GM12878 (cell line): ENCODE measurements at regions not wholly inside any gene's neighbourhood (a gene's known extent, or its start where the extent isn't known, plus 50 kb on each side); places are given as distances from the start of the nearest gene placed in this dataset.

Experiments
- ATAC-seq: fragments of 200-7000 bp; cut with Tn5 transposase; 3 replicates; pipeline ENCODE4 v1.9.1; 2020; ENCODE audit warnings: mild to moderate bottlenecking, moderate library complexity
- BruUV-seq: library from RNA; stranded (reverse); fragments of 400-500 nt; replicated peaks from 2 replicates; lab custom pipeline; 2021; lab: Mats Ljungman, UMichigan
- CTCF ChIA-PET: fragments of 300-600 bp; sonication (Branson Sonifier 250); formaldehyde crosslinking; extraction: SDS; loops from one replicate; lab custom pipeline; 2021; ENCODE audit warnings: inconsistent platforms; lab: Yijun Ruan, JAX
- POLR2A ChIA-PET: fragments of 350-600 bp; formaldehyde crosslinking; extraction: SDS; loops from one replicate; lab custom pipeline; 2021; ENCODE audit warnings: inconsistent platforms; lab: Charles Lee
- RAD21 ChIA-PET: fragments of 300-600 bp; sonication (Branson Sonifier 250); formaldehyde crosslinking; loops from one replicate; lab custom pipeline; 2023; ENCODE audit warnings: antibody characterized with exemption; ENCODE audit not compliant: unreplicated experiment; lab: Charles Lee
- SMC1A ChIA-PET: fragments of 300-600 bp; sonication (Branson Sonifier 250); formaldehyde crosslinking; loops from one replicate; lab custom pipeline; 2023; ENCODE audit not compliant: unreplicated experiment, uncharacterized antibody; lab: Charles Lee
- DNase-seq: peaks from one replicate; pipeline ENCODE4 v3.0.0-alpha.2; 2011; ENCODE audit warnings: low read depth, low spot score
- FAIRE-seq: peaks from 3 replicates; lab custom pipeline; 2011; peaks lifted over from hg19 to GRCh38; lab: Jason Lieb, UNC
- H2AFZ ChIP-seq: 2 replicates; pipeline ENCODE4 v1.6.0; 2011; ENCODE audit warnings: low read depth, low read length, control low read depth; ENCODE audit not compliant: control insufficient read depth
- H3K27ac ChIP-seq: 2 replicates; pipeline ENCODE4 v1.5.1; 2011; ENCODE audit warnings: control low read depth; ENCODE audit not compliant: control insufficient read depth, insufficient read depth
- H3K27me3 ChIP-seq, 2 experiments: replicated peaks in 1 of 2; 2 replicates each; pipeline versions ENCODE4 v1.6.0 to v1.6.1; 2011; ENCODE audit warnings: low read length in 1 of 2; ENCODE audit not compliant: control insufficient read depth in 2 of 2, insufficient read depth in 2 of 2
- H3K36me3 ChIP-seq, 2 experiments: 2 replicates each; pipeline ENCODE4 v1.5.1; 2011; ENCODE audit warnings: low read length in 1 of 2; ENCODE audit not compliant: control insufficient read depth in 2 of 2, insufficient read depth in 2 of 2
- H3K4me1 ChIP-seq: 2 replicates; pipeline ENCODE4 v1.6.1; 2011; ENCODE audit warnings: mild to moderate bottlenecking, low read length, moderate library complexity, mixed read lengths; ENCODE audit not compliant: control insufficient read depth, insufficient read depth
- H3K4me2 ChIP-seq: 2 replicates; pipeline ENCODE4 v1.6.0; 2011; ENCODE audit warnings: control low read depth; ENCODE audit not compliant: control insufficient read depth, insufficient read depth
- H3K4me3 ChIP-seq: fragments of 200-600 bp; sonication (generic); 2 replicates; pipeline ENCODE4 v1.5.1; 2016
- H3K79me2 ChIP-seq: 2 replicates; pipeline ENCODE4 v1.6.0; 2011; ENCODE audit warnings: low read length; ENCODE audit not compliant: control insufficient read depth, insufficient read depth
- H3K9ac ChIP-seq: 2 replicates; pipeline ENCODE4 v1.8.0; 2011; ENCODE audit warnings: low read length, control low read depth, mixed read lengths; ENCODE audit not compliant: control insufficient read depth, insufficient read depth
- H3K9me3 ChIP-seq: replicated peaks from 3 replicates; pipeline ENCODE4 v1.5.1; 2011; ENCODE audit warnings: mild to moderate bottlenecking, low read length; ENCODE audit not compliant: control insufficient read depth, insufficient read depth
- H4K20me1 ChIP-seq: 2 replicates; pipeline ENCODE4 v1.6.0; 2011; ENCODE audit not compliant: control insufficient read depth, insufficient read depth
- ASH2L ChIP-seq: fragments of 300-600, 200-600 bp; sonication (generic); IDR thresholded peaks from 2 replicates; pipeline ENCODE4 v1.6.1; 2017; ENCODE audit warnings: low read depth, mild to moderate bottlenecking, borderline replicate concordance
- CHD2 ChIP-seq: IDR thresholded peaks from 2 replicates; pipeline ENCODE4 v1.6.1; 2011; ENCODE audit warnings: low read depth, low read length, improper control_type of control experiment, borderline replicate concordance
- HDGF ChIP-seq: fragments of 450-650 bp; IDR thresholded peaks from 2 replicates; pipeline ENCODE4 v1.6.1; 2016; ENCODE audit warnings: antibody characterized with exemption
- JUND ChIP-seq: IDR thresholded peaks from 2 replicates; pipeline ENCODE4 v1.6.1; 2012; ENCODE audit warnings: low read depth, mild to moderate bottlenecking, low read length, improper control_type of control experiment, moderate library complexity
- NR2C2 ChIP-seq: IDR thresholded peaks from 2 replicates; pipeline ENCODE4 v1.6.1; 2011; ENCODE audit warnings: borderline replicate concordance, low read depth; ENCODE audit not compliant: control insufficient read depth, insufficient read length
- PKNOX1 ChIP-seq: fragments of 450-650 bp; IDR thresholded peaks from 2 replicates; pipeline ENCODE4 v1.6.1; 2016; ENCODE audit warnings: mild to moderate bottlenecking
- PRDM15 ChIP-seq: fragments of 450-650 bp; formaldehyde crosslinking; IDR thresholded peaks from 2 replicates; pipeline ENCODE4 v1.4.0; 2020; ENCODE audit warnings: mild to moderate bottlenecking, moderate library complexity
- RELA ChIP-seq: fragments of 450-650 bp; IDR thresholded peaks from 2 replicates; pipeline ENCODE4 v1.8.0; 2014; ENCODE audit warnings: borderline replicate concordance; ENCODE audit not compliant: partially characterized antibody
- TBL1XR1 ChIP-seq: IDR thresholded peaks from 2 replicates; pipeline ENCODE4 v1.6.1; 2012; ENCODE audit warnings: low read depth, low read length, improper control_type of control experiment
- TCF7 ChIP-seq: IDR thresholded peaks from 2 replicates; pipeline ENCODE4 v1.6.1; 2014; ENCODE audit warnings: antibody characterized with exemption, borderline replicate concordance
- ZNF207 ChIP-seq: fragments of 450-650 bp; IDR thresholded peaks from 2 replicates; pipeline ENCODE4 v1.6.1; 2014; ENCODE audit warnings: antibody characterized with exemption, mild to moderate bottlenecking, borderline replicate concordance
- ZNF274 ChIP-seq: IDR thresholded peaks from one replicate; pipeline ENCODE4 v1.8.0; 2011; ENCODE audit not compliant: insufficient read length, insufficient read depth
- ZZZ3 ChIP-seq: IDR thresholded peaks from 2 replicates; pipeline ENCODE4 v1.6.1; 2011; ENCODE audit warnings: low read depth; ENCODE audit not compliant: control insufficient read depth, insufficient read length
- WGBS: methylation state at CpG from one replicate; pipeline ENCODE4 v1.1.6; 2016; ENCODE audit warnings: low lambda C conversion rate; ENCODE audit not compliant: insufficient replicate concordance, insufficient coverage; ENCODE audit errors: missing lambda C conversion rate; 5-methylcytosine and 5-hydroxymethylcytosine counted together
- in situ Hi-C: fragments of 300-500 bp; cut with MboI; formaldehyde crosslinking; loops from 9 replicates; pipeline ENCODE4 v1.14.3; 2018; ENCODE audit warnings: mixed read lengths
- intact Hi-C: fragments of 100-400 bp; cut with micrococcal nuclease; formaldehyde crosslinking; loops from one replicate; pipeline ENCODE4 v1.14.2; 2022; ENCODE audit not compliant: unreplicated experiment
- TF ChIP-seq, protein P1 (sequence below): fragments of 450-650 bp; IDR thresholded peaks from 2 replicates; pipeline ENCODE4 v1.6.1; 2018; ENCODE audit warnings: mild to moderate bottlenecking, low read depth, moderate library complexity; ENCODE audit not compliant: partially characterized antibody

DNA sequence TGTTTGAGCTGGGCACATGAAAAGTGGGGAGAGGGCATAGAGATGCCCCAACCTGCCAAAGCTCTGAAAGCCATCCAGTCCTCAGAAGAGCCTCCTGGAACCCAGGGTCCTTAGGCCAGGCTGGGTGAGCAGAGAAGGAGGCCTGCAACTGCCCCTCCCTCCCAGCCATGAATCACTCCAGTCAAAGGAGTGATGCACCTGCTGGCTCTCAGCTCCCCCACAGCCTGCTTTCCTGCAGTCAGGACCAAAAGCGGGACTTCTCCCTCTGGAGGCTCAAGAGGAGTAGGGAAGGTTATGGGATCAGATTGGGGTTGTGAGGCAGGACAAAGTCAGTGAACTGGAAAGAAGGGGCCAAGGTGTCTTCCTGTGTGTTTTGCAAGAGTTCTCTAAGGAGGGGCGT, 145.6 kb downstream of the TMEM132E start (continued):
- TF ChIP-seq, protein P1, sequence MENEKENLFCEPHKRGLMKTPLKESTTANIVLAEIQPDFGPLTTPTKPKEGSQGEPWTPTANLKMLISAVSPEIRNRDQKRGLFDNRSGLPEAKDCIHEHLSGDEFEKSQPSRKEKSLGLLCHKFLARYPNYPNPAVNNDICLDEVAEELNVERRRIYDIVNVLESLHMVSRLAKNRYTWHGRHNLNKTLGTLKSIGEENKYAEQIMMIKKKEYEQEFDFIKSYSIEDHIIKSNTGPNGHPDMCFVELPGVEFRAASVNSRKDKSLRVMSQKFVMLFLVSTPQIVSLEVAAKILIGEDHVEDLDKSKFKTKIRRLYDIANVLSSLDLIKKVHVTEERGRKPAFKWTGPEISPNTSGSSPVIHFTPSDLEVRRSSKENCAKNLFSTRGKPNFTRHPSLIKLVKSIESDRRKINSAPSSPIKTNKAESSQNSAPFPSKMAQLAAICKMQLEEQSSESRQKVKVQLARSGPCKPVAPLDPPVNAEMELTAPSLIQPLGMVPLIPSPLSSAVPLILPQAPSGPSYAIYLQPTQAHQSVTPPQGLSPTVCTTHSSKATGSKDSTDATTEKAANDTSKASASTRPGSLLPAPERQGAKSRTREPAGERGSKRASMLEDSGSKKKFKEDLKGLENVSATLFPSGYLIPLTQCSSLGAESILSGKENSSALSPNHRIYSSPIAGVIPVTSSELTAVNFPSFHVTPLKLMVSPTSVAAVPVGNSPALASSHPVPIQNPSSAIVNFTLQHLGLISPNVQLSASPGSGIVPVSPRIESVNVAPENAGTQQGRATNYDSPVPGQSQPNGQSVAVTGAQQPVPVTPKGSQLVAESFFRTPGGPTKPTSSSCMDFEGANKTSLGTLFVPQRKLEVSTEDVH, result no peak
- TF ChIP-seq TCF7 (no peak), CHD2 (no peak), ZNF207 (no peak), NR2C2 (no peak), TBL1XR1 (no peak), ZNF274 (no peak)
- TF ChIP-seq, all 136 proteins: peak for 0

DNA sequence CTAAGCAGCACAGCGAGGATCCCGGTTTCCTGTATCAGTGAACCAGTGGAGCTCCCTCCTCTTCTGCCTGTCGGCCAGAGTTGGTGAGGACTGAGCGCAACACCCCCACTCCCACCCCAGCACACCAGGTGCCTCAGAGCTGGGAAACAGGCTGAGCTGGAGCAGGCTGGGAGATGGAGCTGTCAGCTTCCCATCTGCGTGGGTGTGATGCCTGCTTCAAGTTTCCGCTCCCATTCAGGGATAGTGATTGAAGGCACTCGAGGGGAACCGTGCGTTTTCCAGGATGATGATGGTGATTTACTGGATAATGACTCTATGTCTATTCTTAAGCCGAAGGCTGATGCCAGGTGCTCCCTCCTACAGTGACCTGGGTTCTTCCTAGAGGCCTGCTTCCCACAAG, 144.5 kb downstream of the TMEM132E start:
- intact Hi-C loops (no loop called here), in situ Hi-C loops (no loop called here)
- 33% methylated on average over 10 of the region's 10 CpGs for WGBS
- ChIA-PET CTCF (no interaction called here), RAD21 (no interaction called here), POLR2A (no interaction called here), SMC1A (no interaction called here)
- Histone ChIP-seq H3K9me3 (no peaks in the 10 kb centered on the region), H3K4me3 (no peak overlapping the region), H3K79me2 (no peaks in the 10 kb centered on the region), H3K27me3 (peaks cover 0 to 6% of the 10 kb centered on the region in 2 experiments; a peak in 2 of 4 replicates), H3K4me2 (no peak overlapping the region), H3K27ac (no peak overlapping the region), H3K4me1 (no peaks in the 10 kb centered on the region), H4K20me1 (no peaks in the 10 kb centered on the region), H3K9ac (no peak overlapping the region), H3K36me3 (no peaks in the 10 kb centered on the region), H2AFZ (no peak overlapping the region)
- no peak for ATAC-seq
- FAIRE-seq, result no peak
- no TSS peak for BruUV-seq
- DNase-seq, result no peak
- TF ChIP-seq HDGF (no peak), ZZZ3 (no peak), JUND (no peak), PKNOX1 (no peak), PRDM15 (CRISPR knock-in tag) (no peak), ASH2L (no peak), RELA (no peak)
